ENCODE measurements at regions not wholly inside any gene's neighbourhood (a gene's known extent, or its start where the extent isn't known, plus 50 kb on each side); places are given as distances from the start of the nearest gene placed in this dataset.

DNA sequence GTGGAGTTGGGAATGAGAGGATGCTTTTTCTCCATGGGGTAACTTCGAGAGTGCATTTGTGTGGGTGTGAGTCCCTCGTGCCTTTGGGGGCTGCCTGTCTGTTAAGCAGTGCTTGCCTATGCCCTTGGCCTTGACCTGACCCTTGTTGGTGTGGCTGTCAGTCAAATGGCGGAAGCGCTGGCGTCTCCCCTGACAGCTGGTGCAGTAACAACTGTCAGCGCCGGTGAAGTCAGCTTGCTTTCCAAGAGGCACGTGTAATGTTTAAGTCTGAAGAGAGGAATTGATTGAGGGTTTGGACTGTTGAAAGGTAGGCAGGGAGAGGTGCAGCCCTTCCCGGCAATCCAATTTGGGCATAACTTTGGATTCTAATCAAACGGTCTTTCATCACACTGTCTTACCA lies 211.3 kb downstream of the AACS start:
- DNase-seq, result no peak

DNA sequence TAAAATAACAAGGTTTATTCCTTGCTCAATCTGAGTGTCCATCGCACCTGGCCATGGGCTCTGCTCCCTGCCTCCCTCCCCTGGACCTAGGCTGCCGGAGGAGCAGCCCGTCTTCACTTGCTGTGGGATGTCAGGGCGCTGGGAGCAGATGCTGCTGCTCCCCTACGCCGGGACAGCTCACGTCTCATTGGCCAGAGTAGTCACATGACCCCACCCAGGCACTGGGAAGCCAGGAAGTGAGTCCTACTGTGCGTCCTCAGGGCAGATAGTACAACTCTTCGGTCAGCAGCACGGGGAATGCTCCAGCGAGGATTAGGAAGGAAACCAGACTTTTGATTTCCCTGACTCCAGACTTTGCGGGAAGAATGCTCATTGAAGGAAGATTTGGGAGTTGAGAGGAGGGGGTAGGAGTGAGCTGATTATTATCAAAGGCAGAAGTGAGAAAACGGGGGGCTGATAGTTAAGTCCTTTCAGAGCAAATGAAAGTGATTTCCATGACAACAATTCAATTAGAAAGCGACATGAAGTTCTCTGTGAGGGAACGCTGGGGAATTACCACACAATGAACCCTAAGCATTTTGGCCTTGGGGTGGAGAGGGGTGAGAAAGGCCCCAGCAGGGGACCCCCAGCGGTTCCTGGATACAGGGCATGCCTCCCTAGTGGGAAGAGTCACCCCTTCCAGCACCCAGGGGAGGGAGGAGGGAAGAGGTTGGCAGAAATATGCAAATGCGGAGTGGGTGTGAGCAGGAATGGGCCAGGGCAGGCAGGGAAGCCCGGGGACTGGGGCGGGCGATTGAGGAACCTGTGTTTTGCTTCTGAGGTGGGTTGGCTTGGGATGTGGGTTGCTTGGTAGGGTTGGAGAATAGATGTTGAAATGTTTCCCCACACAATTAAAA lies 215.5 kb downstream of the AACS start:
- DNase-seq, result no peak

DNA sequence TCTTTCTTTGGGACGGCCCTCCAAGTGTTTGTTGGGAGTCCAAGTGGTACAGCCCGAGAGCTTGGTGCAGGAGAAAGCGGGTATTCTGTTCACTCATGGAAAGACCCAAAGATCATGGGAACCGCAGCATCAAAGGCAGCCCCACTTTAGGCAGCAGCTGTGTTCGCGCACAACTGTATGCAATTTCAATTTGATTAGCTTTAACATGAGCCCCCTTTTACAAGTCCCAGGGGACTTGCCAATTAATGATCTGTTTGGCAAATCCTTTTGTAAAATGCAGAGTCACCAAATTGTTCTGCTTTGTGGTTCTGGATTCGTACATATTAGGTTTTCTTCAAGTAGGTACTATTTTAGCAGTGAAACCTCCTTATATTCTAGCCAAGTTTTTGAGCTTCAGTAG lies 217.7 kb downstream of the AACS start:
- no peak for DNase-seq

DNA sequence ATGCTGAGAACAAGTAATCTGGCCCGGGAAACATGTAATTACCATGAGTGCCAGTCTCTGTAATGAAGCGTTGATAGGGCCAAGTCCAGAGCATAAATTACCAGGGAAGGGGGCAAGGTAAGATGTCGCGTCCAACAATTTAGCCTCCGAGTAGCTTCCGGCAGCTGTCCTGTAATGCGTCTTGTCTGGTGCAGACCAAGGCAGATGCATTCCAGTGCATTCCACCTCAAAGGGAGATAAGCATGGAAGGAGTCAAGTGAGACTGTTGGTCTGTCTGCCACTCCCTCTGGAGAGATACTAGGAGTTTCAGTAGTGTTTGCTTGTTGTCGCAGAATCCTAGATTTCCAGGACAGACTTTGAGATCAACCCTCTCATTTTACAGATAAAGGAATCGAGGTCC lies 218.3 kb downstream of the AACS start:
- DNase-seq, result no peak

DNA sequence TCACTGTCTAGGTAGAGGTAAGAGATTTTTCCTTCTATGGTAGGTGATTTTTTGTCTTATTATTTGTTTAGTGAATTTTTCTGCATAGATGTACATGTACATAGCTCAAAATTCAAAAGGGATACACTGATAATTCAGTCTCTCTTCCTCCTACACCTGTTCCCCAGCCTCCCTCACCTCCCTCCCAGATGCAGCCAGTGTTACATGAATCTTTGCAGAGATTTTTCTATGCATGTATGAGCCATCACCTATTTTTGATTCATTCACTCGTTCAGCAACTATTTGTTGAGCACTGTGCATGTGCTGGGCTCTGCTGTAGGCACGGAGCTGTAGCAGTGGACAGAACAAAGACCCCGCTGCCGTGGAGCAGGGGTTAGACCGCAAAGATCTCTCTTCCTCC lies 218.9 kb downstream of the AACS start:
- no peak for DNase-seq

DNA sequence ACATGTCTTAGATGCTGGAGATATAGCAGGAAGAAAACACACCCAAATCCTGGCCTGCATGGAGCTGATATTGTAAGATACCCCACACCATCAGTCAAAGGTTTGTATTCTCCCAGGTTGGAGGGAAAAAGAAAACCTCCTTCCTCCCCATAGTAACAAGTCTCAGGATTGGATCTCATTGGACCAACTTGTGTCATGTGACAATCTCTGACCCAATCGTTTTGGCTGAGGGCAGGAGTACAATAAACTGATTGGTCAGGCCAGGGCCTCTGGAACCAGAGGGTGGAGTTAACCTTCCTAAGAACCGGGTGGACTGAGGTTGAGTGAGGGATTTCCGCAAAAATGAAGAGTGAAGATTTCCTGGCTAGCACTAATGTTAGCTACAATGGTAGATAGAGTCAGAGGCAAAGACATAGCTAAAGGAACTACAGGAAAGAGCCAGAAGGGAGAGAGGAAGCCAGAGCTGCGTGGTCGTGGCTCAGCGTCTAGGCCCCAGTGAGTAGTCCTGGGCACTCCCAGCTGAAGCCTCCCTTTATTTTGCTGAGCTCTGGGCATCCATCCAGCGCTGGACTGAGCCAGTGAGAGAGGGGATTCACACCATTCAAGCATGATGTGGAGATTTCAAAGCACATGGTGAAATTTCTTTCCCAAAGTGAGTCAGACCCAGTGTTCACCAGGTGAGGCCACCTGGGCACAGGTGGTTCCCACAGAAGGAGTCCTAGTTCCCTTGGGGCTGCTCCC lies 219.9 kb downstream of the AACS start:
- DNase-seq, result no peak

DNA sequence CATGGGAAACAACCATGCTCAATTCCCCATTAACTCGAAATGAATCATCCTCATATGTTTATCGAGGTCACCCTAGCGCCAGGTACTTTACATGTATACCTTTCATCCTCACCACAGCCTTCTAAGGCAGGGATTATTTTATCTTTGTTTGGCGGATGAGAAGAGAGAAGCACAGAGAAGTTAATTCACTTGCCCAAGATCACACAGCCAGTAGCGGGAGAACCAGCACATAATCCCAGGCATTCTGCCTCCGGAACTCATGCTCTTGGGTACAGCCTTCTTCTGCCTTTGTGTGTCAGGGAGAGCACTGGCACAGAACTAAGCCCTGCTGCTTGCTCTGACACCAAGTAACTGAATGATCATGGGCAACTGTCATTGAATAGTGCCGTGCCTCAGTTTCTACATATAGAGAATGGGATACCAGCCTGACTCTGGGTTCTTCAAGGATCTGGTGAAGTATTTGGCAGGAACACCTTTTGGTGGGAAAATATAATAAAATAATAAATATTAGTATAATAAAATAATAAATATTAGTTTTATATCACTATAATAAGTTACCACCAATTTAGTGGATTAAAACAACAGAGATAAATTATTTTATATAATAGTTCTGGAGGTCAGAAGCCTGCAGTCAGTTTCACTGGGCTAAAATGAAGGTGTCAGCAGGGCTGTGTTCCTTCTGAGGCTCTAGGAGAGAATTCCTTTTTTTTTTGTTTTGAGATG lies 220.9 kb downstream of the AACS start:
- DNase-seq, result no peak

DNA sequence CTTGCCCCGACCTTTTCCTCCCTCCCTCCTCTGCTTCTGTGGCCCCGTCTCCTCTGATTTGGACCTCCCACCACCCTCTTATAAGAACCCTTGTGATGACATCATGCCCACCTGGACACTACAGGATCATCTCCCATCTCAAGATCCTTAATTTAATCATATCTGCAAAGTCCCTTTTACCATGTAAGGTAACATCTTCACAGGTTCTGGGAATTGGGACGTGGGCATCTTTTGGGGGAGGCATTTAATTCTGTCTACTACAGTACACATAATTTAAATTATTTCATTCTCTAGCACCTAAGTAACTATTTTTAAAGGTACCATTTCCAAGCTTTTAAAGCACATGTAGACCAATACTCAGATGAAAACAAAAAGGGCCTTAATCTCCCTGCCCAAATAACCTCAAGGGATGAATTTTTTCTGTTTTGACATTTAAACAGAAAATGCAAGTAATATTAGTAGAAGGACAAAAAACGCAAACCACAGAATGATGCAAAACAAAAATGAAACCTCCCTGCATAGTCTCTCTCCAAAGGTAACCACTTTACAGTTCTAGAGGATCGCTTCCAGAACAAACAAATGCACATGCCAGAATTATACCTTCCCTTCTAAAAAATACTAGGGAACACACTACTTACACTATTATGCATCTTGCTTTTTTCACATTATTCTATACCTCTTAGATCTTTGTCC lies 222.1 kb downstream of the AACS start:
- DNase-seq, result no peak

DNA sequence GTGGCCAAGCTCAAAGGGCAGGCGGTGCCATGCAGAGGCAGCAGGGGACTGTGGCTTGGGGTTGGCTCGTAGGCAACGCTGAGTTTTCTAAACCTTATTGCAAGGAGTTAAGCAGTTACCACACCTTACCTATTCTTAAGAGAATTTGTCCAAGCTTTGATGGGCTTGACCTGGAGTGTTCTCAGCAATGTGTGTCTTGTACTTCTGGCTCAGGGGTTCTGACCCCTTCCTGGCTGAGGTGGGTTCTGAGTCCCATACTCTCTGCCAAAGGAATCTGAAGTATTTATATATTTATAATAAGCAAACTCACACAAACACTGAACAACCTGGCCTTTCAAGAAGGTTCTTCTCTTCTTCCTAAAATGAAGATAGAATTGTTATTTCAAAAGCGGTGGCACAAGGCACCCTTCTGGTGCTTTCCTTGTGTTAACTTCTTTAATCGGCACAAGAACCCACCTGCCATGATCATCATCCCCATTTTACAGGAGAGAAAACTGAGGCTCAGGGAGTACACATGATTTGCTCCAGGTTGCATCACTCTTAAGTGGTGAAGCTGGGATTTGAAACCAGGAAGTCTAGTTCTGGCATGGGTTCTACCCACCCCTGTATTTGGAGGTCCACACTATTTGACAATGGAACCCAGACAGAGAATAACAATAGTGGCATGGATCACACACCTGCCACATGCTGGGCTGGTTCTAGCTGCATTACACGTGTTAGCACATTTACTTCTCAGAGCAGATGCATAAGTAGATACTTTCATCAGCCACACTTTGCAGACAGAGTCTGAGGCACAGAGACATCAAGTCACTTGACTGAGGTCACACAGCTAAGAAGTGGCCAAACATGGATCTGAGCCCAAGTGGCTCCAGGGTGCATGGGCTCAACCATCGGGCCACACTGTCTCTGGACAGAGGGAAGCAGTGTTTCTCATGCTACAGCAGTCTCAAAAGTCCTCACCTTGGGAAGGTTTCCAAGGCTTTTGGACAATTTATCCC lies 224.0 kb downstream of the AACS start:
- no peak for DNase-seq

DNA sequence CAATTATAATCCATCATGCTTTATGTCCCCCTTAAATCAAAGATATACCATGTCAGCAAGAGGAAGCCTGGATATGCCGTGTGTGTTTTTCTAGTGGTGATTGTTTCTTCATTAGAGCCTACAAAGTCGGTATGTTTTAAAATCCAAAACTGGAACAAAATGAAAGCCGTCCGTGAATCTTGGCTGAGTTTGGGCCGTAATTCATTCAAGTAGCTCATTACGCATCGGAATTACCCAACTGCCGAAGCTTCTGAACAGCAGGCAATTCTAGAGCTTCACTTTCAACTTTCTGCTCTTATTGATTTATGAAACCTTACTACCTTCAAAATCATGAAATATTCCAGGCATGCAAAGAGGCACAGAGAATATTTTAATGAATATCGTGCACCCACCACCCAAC lies 224.7 kb downstream of the AACS start:
- DNase-seq, result no peak

DNA sequence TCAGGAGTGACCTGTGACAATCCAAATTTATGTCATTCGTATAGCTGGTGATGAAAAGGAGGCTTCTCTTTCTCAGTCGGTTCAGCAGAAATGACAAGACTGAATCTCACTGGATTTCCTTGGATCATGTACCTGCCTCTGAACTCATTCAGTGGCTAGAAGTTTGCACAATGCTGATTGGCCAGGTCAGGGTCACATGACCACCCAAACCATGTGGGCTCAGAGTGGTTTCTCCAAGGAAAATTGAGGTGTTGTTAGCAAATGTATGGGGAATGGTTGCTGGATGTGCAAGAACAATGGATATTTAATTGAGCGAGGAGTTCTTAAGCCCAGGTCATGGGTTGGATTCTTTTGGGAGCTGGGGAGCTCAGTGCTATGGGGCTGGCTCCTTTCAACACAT lies 227.5 kb downstream of the AACS start:
- DNase-seq, result no peak

DNA sequence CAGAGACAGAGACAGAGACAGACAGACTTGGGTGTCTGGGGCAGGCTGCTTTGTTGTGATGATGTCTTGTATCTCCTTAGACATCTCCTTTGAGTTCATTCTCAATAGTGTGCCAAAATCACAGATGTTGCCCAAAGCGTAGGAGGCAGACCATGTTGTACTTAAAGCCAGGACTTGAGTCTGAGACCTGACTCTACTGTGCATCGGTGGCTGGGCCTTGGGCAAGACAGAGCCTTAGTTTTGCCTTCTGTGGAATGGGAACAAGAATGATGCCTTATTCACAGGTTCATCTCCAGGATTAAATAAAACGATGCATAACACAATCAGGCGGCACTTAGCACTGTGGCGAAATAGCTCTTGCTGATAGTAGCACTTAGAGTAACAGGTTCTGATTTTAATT lies 230.3 kb downstream of the AACS start:
- DNase-seq, result no peak

DNA sequence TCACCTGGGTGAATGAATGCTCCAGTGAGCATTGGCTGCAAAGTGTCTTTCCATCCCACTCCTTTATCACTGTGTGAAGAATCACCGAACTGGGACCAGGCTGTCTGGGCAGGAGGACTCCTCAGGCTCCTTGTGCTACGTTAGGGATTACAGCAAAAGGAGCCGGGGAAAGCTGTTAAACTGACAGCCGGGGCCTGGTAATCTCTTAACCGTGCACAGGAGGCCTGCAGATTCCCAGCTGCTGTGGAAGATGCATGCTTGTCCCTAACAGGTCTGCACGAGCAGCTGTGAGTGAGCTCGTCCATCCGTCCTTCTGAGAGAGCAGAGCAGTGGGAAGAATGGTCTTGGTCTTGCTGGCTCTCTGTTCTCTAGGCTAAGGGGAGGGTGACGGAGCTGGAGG lies 231.5 kb downstream of the AACS start:
- no peak for DNase-seq

DNA sequence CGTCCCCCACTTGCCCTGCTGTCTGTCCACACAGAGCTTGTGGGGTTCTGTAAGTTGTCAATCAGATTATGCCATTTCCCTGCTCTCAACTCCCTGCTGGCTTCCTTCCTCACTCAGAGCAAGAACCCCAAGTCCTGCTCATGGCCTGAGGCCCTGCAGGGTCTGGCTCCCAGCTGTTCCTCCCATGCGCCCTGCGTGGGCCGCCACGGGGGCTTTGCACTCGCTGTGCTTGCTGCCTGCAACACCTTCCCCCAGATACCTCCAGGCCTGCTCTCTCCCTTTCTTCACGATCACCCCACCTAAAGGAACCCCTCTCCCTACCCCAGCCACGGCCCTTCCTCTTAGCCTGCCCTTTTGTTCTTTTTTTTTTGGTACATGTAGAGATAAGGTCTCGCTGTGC lies 234.6 kb downstream of the AACS start:
- DNase-seq, result no peak

DNA sequence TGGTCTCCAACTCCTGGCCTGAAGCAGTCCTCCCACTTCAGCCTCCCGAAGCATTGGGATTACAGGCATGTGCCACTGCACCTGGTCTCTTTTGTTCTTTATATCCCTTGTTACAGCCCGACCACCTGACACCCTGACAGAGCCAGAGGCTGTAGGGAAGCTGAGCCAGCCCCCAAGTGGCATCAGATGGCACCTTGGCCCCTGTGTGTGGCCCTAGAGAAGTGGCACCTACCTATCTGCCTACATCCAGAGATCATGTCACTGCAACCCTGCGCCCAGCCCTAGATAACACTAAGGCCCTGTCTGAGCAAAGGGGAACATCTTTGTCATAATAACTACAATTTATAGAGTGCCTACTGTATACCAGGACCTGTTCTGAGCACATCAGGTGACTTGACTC lies 235.0 kb downstream of the AACS start:
- DNase-seq, result no peak

DNA sequence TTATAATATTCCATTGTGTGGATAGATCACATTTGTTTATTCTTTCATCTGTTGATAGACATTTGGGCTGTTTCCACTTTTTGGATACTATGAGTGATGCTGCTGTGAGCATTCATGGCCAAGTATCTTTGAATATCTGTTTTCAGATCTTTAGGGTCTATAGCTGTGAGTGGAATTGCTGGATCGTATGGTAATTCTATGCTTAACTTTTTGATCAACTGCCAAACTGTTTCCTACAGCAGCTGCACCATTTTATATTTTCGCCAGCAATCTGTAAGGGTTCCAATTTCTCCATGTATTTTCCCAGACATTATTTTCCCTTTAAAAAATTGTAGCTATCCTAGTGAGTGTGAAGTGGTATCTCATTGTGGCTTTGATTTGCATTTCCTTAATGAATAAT lies 238.1 kb downstream of the AACS start:
- no peak for DNase-seq

DNA sequence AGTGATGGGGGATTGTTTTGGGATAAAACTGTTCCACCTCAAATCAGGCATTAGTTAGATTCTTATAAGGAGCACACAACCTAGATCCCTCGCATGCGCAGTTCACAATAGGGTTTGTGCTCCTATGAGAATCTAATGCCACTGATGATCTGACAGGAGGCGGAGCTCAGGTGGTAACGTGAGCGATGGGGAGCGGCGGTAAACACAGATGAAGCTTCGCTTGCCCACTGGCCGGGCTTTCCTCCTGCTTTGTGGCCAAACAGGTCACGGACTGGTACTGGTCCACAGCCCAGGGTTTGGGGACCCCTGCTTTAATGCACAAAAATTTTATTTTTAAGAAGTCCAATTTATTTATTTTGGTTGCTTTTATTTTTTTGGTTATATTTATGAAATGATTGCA lies 238.8 kb downstream of the AACS start:
- DNase-seq, result no peak

DNA sequence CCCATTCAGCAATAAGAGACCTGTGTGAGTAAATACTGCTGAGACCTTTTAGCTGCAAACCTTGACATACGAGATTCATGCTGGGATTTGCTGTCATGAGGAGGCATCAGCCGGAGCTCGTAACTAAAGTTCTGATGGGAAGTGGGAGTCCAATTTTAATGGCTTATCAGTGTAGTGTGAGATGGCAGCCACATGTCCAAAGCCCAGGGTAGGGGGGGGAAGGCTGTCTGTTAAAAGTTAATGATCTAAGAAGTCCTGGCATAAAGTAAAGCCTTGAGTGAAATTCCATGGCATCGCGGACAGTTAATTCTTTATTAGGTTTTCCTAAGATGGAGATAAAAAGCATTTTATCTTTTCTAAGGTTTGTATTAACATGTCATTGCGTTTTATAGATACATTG lies 240.0 kb downstream of the AACS start:
- DNase-seq, result no peak

DNA sequence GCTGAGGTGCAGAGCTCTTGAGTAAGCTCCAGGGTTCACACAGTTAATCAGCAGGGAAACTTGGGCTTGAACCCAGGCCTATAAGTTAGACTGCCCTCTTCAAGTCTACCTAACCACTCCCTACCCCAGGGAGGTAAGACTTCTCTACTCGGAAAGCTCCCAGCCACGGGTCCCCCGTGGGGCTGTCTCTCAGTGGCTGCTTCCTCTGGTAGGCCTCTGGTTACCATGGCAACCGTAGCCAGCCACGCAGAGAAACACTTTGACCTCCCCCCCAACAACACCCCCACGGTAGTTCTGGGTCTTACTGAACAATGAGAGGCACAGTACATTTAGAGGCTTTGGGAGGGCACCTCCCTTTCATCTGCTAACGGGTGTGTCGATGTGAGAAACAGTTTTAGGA lies 245.2 kb downstream of the AACS start:
- DNase-seq, result no peak

DNA sequence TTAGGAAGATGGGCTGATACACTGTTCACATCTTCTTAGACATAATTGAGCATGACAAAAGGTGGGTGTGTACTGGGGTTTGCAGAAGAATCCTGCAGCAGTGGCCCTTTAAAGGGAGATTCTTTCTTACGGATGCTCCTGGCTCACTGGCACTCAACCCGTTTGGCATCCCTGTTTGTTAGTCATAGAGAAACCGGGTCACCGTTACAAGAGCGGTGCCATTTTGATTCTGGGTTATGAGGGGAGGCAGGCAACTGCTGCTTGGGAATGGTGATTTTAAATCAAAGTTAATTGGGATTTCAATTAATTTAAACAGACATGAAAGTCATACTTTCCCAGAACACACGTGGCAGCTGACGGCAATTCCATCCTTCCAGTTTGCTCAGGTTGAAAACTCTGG lies 245.8 kb downstream of the AACS start:
- DNase-seq, result no peak

DNA sequence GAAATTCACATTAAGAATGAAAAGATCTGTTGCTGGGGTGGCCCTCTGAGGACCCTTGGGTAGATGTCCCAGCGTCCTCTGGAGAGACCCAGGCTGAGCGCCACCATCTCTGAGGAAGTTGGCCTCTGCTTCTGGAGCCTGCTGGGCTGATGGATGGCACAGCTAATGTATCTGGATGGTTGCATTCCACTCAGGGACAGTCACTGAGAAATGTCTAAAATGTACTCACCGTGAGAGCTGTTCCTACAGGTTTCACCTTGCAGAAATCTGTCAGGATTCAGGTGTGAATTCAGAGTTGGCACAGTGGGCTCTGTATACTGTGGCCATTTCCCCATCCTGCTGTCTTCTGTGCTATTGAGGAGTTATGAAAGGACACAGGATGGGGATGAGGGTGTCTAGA lies 247.2 kb downstream of the AACS start:
- DNase-seq, result no peak
